ENCODE measurements at regions not wholly inside any gene's neighbourhood (a gene's known extent, or its start where the extent isn't known, plus 50 kb on each side); places are given as distances from the start of the nearest gene placed in this dataset.

DNA sequence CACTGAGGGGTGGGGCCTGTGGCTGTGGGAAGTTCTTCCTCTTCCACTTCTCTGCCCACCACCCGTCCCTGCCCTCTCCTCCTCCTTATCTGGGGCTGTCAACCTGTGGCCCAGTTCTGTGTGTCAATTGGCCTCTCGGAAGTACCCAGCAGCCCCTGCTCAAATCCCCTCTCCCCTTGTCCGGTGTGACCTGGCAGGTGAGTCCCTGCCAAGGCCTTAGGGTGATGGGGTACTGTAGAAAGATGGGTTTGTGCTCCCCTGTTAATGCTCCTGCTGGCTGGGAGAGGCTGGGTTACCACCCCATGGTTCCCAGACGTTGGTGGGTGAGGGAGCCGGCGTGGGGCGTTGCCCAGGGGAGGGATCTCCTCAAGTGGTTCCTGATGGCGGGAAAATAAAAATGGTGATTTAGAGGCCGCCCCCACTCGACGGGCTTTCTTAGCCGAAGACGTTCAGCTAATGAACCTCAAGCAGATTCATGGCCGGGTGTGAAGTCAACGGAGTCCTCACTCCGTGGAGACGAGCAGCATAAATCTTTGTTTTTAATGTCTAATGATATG lies 141.2 kb downstream of the URI1 start:
- no peak for DNase-seq

DNA sequence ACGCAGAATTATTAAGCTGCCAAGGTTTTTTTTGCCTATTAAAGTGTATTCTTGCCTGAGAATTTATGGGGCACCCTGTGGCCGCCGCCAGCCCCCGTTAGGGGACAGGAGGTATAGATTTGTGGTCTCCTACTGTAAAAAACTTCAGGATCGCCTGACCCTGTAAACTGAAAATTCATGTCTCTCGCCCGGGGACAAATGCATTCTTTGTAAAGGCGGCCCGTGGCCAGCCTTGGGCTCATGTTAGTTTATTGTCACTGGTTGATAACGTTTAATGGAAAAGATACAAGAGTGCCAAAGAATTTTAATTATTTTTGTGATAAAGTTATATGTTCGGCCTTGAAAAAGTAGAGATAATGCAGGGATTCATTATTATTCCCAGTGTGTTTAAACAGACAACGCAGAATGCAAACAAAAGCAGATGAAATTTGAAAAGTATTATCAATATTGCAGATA lies 141.7 kb downstream of the URI1 start:
- no peak for DNase-seq

DNA sequence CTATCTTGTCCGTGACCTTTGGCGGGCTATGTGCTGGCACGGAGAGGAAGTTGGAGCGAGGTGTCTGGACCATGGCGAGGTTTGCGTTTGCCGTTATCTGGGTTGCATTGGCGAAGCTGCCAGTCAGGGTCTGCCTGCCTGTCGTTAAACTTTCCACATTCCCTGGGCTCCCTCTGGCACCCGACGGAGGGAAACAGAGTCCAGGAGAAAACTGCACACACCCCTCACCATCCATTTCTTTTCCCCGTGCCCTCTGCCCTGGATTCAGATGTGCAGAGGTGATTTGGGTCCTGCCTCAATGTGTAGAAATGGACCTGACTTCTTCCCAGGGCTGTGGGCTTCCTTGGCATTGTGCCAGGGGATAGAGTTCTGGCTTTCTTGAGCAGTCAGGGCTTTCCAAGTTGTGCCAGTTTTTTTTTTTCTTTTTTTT lies 142.4 kb downstream of the URI1 start:
- no peak for DNase-seq

DNA sequence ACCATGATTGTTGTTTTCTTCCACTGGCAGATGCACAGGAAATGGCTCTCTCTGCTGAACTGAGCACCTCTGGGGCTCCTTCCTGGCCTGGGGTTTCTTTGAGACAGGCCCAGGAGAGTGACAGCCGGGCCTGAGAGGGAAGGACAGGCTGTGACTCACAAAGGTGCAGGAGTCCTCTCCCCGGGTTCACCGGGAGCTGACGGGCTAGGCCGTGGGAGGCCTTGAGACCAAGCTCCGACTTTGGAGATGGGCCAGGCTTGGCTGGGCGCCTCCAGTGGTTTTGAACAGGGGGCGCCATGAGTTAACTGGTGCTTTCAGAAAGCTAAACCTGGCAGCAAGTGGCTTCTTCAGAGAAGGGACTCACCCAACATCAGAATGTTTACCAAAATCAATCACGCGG lies 143.4 kb downstream of the URI1 start:
- no peak for DNase-seq

DNA sequence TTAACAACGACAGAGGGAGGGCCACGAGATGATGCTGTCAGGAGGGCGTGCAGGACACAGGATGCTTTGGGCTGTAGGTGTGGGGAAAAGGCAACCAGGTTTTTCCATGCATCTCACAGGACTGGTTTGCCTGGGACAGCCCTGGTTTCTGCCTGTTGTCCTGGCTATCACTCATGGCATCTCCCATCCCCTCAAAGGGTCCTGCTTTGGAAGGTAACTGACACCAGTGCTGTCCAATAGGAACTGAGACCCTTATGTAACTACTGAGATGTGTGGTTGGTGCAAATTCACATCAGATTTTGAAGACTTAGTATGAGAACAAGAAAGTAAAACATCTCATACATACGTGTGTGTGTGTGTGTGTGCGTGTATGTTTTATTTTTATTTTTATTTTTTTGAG lies 144.2 kb downstream of the URI1 start:
- DNase-seq = no peak

DNA sequence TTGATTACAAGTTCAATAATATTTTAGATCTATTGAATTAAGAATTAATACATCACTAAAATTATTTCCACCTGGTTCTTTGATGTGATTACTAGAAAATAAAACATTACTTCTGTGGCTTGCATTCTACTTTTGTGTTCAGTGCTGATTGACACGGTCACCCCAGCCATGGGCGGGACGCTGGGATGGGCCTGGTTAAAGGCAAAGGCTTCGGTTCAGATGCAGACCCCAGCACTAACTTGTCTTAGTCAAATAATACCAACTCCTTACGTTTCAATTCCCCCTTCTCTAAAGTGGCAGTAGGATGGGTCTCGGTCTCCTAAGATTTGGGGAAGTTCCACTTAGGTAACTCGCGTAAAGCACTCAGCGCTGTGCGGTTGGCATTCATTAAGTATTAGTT lies 144.9 kb downstream of the URI1 start:
- DNase-seq = no peak

DNA sequence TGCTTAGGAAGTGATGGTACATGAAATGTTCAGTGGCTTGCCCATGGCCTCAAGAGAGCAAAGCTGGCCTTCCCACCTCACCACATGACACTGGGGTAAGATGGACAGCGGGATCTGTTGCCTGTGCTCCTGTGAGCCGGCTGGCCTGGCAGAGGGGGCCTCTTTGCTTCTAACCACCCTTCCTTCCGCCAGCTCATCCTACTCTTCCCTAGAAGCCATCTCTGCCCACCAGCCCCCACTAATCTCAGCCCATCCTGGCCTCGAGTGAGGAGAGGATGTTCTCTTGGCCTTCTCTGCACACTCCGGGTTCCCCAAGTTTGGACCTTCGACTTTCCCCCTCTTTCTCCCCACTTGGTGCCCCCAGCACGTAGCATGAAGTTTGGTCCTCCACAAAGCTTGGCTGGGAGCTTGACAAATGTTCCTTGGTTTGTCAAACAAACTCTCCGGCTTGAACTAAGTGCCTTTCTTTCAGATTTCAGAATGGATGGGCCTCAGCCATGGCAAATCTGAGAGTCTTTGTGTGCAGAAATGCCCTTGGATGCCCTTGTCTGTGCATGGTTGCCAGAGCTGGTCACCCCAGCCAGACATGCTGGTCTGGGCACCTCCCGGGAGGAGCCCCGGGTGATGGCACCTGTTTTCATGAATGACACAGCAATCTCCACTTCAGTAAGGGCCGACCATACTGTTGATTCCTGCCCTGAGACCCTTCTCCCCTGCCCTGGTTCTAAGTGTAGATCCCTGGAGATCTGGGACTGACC lies 145.5 kb downstream of the URI1 start:
- DNase-seq = no peak

DNA sequence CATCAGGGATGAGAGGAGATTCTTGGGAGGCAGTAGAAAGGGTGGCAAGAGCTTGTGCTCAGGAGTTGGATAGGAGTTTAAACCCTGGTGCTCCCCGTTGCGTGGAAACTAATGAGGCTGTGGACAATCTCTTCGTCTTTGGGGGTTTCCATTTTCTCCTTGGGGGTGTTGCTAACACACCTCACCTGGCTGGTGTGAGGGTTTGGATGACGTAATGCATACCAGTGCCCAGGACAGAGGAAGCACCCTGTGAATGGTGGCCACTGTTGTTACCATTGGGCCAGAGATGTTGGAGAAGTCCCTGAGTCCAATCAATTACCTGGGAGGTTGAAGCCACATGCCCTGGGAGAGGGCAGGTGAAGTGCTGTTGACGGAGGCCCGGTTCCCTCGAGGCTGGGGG lies 146.5 kb downstream of the URI1 start:
- DNase-seq = no peak

DNA sequence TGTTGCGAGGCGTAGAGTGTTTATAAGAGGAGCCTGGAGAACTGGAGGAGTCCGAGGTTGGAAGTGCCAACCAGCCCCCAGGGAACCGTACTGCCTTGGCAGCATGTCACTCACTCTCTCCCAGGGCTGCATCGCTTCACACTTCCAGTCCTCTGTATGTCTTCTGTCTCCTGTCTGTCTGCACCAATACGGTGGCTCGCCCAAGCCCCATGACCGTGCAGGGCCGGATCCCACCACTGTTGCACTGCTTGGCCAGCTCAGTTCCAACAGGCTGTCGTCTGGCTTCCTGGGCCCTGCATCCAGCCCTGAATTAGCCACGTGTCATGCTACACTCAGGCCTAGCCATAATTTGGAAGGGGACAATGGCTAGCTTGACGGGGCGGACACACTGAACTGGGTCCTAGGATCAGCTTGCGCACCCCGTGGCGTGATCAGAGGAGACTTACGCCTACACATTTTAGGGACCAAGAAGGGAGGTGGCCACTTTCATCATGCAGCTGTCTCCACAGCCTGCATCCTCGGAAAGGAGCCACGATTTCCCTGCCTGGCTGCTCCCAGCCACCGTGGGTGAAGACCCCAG lies 147.1 kb downstream of the URI1 start:
- no peak for DNase-seq

DNA sequence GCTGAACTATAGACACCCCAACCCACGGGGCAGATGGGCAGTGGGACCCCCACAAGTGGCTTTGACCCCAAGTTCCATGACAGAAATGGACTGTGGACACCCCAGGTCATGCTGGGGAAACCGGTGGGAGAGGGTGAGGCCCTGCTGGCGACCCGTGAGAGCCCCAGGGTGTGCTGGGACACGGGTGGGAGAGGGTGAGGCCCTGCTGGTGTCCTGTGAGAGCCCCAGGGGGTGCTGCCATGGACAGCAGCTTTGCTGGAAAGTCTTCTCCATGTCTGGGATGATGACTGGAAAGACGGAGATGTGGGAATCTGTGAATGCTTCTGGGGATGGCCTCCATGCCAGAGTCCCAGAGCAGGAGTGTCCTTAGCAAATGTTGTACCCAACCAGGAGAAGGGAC lies 148.4 kb downstream of the URI1 start:
- no peak for DNase-seq

DNA sequence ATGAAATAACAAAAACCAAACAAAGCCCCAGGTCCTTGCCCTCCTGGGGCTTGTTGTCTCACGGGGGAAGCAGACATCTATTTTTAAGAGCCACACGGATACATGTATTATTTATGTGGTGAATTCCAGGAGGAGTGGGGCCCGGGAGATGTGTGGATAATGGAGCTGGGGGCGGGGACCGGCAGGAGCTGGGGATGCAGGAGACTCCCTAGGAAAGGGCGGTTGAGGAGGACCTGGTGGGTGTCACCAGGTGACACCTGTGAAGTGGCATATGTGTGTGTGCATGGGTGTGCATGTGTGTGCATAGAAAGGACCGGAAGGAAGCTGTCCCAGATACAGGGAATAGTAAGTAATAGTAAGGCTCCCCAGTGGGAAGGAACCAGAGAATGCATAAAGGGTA lies 148.9 kb downstream of the URI1 start:
- DNase-seq = no peak

DNA sequence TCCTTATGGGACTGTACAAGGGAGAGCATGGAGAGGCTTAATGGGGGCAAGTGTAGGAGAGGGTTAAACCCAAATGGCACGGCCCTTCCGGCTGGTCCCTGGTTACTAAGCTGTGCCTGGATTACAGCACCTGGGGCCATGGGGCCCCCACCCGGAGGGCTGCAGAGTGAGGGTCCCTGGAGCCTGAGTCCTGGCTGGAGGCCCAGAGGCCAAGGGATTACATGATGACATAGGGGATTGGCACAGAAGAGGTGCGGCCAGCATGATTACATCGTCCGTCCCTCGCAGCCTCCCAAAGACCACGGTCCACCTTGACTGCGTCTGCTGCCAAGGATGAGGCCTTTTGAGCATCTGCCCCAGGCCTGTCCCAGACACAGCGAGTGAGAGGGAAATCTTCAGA lies 149.4 kb downstream of the URI1 start:
- DNase-seq = no peak

DNA sequence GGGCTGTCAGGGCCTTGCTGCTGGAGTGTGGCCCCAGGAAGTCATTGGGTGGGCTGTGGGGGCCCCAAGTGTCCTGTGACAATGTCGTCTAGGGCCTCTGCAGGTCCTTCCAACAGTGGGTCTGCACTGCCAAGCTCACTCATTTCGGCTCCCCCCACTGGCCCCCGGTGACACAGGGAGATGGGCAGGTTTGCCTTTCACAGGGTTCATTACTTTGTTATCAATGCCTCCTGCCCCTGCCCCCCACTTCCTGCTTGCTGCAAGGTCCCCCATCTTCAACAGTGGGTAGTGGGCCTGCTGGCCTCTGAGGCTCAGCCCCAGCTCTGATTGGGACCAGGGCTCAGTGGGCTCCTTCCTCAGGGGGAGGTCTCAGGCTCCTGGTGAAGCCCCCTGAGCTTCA lies 149.8 kb downstream of the URI1 start:
- DNase-seq = no peak

DNA sequence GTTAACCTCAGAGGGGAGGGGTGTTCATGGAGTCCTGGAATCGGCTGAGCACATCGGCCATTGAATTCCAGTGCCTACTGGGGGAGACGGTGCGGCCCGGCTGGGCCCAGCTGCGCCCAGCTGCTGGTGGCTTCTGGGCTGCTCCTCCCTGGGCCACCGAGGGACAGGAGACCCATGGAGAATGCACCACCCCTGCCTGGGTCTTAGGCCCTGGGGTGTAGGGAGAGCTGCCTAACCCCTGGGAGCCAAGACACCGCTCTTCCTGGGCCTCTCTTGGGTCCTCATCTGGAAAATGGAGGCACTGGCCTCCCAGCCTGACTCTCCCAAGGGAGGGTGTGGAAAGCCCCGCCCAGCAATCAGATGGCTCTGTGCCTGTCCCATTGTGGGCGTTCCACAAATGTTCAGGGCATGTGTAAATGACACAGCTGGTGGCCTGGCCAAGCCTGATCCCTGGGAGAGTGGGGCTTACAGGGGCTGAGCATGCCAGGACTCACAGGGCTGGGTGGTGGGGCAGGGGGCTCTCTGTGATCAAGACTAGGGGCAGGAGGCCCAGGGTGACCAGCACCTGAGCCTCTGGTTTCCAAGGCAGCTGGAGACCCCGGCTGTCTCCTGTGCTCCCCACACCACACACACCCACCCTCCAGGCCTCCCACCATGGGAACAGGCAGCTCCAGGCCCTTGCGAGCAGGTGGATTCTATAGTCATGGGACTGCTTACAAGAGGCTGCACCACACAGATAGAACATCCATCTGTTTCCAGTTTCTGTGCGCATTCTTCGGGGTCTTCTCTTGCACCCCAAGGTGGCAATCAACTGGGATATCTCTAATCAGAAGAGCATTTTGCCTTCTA lies 150.9 kb downstream of the URI1 start:
- no peak for DNase-seq

DNA sequence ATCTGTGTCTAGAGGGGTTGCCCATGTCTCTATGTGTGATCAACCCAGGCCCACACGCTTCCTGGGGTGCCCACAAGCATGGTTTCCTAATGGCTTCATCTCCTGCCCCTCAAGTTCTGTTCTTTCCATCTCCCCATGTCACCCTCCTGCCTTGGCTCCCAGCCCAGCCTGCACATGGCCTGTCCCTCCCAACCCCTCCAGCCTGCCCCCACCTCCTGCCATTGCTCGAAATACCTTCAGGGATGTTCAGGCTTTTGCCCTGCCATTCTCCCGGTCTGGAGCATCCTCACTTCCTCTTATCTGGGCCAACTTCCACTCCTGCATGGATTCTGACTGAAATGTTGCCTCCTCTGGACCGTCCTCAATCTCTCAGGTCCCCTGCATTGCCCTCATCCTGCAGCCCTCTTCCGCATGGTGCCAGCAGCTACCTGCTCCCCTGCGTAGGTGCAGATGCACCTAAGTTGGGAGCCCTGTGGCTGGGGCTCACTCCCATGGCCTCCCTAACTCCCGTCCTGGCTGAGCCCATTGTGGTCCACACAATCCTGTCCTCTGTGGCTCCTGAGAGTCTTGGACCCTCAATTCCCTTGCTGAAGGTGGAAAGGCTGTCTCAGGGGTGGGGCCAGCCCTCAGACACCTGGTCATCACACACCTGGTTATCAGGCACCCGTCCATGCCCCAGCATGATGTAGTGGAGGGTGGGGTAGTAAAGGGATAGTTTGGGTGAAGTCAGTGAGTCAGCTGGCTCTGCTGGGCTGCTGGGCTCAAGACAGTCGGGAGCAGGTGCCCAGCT lies 152.1 kb downstream of the URI1 start:
- no peak for DNase-seq

DNA sequence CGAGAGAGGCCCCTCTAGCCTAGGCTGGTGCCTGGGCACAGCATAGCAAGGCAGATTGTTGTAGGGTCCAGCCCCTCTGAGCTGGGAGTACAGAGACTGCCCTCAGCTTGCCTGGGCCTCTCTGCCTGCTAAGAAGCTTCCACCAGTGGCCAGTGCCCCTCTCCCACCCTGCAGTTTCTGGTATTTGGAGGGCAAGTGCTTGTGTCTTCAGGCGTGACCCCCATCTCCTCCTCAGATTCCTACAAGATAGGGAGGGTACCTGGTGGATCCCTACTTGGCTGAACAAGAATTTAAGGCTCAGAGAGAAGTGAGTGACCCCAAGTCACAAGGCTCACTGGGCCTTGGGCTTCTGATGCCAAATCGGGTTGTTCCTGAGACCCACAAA lies 152.7 kb downstream of the URI1 start:
- no peak for DNase-seq

DNA sequence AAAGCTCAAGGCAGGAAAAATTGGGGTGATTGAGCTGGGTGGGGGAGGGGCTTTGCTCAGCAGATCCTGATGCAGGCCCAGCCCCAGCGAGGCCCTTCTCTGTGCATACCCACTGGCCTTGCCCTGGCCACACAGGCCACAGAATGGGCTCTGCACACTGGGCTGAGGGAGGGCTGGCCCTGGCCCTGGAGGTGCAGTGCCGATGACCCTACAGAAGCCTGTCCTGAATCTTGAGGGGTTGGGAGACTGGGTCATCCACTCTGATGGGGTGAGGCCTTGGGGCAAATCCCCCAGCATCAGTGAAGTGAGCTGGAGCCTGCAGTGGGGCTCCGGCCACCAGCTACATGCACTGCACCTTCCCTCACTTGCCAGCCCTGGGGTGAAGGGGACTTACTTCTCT lies 153.1 kb downstream of the URI1 start:
- no peak for DNase-seq

DNA sequence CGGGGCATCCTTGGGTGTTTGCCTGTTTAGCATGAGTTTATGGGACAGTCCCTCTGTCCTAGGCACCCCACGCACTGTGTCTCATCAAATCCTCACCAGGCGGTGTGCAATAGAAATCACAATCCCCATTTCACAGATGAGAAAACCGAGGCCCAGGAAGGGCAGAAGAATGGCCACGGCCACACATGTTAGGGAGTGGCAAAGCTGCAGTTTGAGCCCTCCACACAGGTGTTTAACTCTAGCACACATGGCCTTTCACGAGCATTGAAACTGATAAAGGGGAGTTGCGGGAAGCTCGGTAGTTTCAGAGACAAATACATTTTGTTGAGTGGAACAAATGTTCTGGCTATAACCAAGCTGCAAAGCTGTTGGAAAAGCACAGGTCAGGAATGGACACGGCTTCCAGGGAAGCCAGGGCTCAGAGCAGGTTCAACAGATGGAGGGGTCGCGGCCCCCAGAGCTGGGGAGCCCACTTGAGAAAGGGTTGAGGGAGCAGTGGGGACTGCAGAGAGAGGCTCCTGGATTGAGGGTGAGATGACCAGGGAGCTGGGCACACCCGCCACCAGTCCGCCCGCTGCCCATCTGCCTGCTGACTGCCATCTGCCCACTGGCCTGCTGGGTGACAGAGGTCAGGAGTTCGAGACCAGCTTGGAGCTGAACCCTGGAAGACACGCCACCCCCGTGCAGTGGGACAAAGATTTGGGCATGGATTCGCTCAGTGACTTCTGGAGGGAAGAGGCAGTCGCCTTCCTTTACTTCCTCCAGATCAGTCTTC lies 154.7 kb downstream of the URI1 start:
- no peak for DNase-seq

DNA sequence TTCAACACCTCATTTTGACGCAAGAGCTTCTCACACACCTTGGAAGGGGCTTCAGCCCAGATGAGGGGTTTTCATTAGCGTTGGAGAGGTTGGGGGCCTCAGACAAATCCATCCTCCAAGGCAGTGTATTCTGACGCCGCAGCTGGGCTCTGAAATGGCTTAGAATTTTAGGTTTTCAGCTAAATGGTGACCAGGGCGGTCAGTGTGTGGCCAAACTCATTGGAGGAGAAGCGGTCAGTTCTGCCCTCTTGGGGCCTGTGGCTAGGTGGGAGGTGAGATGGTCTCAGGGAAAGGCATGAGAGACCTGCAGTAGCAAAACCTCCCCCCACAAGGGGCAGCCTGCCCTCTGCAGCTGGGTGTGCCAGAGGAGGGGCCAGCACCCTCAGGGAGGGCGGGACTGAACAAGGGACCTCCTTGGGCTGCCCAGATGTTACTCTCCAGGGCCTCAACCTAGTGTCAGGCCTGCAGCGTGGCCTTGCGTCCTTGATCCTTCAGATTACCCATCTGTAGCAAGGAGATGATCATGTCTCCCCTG lies 155.8 kb downstream of the URI1 start:
- no peak for DNase-seq

DNA sequence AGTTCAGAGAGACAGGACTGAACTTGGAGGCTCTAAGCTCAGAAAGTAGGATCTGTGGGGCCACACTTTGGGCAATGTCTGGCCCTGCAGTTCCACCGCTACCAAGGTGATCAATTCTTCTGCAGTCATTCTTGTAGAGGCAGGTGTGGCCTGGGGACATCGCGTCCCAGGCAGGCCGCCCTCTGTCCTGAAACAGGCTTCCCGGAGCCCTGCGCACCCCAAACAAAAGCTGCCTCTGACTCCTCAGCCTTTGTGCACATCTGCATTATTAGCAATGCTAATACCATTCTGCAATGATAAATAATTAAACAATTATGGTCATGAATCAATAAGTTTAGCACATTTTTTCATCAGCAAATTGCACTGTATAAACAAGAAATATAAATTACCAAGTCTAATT lies 160.2 kb downstream of the URI1 start:
- DNase-seq = no peak

DNA sequence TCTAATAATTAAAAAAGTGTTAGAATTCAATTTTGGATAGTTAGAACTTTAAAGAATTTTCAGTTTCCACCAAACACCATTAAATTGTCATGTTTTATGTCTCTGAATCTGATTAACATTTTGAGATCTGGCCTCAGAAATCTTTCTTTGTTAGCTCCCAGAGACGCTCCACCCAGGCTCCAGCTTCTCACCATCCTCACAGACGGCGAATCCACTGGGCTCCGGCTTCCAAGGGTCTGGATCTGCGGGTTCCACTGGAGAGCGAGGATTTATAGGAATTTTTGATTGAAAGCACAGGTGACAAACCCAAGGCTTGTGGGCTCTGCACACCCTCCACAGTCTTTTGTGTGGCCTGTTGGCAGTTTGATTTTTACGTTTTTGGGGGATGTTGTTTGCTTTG lies 160.6 kb downstream of the URI1 start:
- no peak for DNase-seq

DNA sequence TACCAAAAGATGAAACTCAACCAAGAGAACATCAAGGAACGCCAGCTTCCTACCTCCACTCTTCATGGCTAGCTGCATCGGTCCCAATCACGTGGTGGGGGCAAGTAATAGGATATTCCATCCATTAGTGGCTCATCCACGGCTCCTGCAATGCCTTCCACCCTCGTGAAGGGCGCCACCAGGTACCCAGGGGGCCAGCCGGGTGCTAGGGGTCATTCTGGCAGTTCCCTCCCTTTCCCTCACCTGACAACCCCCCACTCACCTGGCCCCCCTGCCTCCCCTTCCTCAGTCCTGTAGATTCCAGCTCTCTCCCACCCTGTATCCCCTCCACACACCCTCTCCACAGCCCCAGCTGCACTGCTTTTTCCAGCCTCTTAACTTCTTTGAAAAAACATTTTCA lies 161.9 kb downstream of the URI1 start:
- DNase-seq = no peak

Data from suppressor macrophage treated with lipopolysaccharide for 1 hour (primary cell).